ENCODE measurements at regions not wholly inside any gene's neighbourhood (a gene's known extent, or its start where the extent isn't known, plus 50 kb on each side); places are given as distances from the start of the nearest gene placed in this dataset.

DNA sequence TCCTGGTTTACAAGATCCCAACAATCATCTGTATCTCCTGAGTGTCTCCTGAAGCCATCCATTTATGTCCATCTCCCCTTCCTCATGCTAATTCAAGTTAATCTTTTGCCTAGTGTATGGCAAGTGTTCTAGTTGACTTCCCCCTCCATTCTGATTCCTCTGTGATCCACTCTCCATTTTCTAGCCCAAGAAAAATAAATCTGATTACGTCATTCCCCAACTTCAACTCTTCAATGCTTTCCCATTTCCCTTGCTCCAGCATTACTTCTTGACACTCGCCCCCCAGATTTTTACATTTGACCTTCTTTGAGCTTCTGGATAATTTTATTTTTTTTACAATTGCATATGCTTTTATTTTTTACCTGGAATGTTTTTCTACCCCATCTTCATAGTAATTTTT lies 640.8 kb downstream of the TBC1D4 start:
- no peak overlapping the region for H3K4me3 Mint-ChIP-seq
- H4K20me1 ChIP-seq (ENCODE audit: insufficient read depth, low read length) = no peaks in the 10 kb centered on the region

GRCh38 chr13:74839656-74840055 lies 642.3 kb downstream of the TBC1D4 start:
- H3K27ac ChIP-seq (ENCODE audit: low read depth in 1 of 2, low read length in 2 of 2) = no peak overlapping the region
- H3K9me3 ChIP-seq (replicated peaks in 1 of 2; ENCODE audit: control insufficient read depth in 1 of 2, insufficient read depth in 1 of 2, low read length in 2 of 2) = peaks cover 5 to 11% of the 10 kb centered on the region in 2 donors
- no peak overlapping the region for H3K4me3 Mint-ChIP-seq
- H2AFZ ChIP-seq (ENCODE audit: insufficient read depth, low read depth, low read length, poor library complexity, severe bottlenecking) = no peak overlapping the region
- no peaks in the 10 kb centered on the region for H3K36me3 ChIP-seq (replicated peaks in 1 of 2; ENCODE audit: control insufficient read depth in 1 of 2, insufficient read depth in 2 of 2, low read length in 2 of 2)
- H3K27me3 ChIP-seq (ENCODE audit: control insufficient read depth in 2 of 2, insufficient read depth in 2 of 2, low read length in 2 of 2) = no peaks in the 10 kb centered on the region
- no peak overlapping the region for H3K4me3 ChIP-seq (replicated peaks in 1 of 3; ENCODE audit: low read depth in 2 of 3, low read length in 3 of 3)
- TF ChIP-seq, protein P1, sequence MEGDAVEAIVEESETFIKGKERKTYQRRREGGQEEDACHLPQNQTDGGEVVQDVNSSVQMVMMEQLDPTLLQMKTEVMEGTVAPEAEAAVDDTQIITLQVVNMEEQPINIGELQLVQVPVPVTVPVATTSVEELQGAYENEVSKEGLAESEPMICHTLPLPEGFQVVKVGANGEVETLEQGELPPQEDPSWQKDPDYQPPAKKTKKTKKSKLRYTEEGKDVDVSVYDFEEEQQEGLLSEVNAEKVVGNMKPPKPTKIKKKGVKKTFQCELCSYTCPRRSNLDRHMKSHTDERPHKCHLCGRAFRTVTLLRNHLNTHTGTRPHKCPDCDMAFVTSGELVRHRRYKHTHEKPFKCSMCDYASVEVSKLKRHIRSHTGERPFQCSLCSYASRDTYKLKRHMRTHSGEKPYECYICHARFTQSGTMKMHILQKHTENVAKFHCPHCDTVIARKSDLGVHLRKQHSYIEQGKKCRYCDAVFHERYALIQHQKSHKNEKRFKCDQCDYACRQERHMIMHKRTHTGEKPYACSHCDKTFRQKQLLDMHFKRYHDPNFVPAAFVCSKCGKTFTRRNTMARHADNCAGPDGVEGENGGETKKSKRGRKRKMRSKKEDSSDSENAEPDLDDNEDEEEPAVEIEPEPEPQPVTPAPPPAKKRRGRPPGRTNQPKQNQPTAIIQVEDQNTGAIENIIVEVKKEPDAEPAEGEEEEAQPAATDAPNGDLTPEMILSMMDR (IDR thresholded peaks at IDR 0.05) = no peak
- no peaks in the 10 kb centered on the region for H3K4me1 ChIP-seq (ENCODE audit: control insufficient read depth in 1 of 2, insufficient read depth in 2 of 2, low read length in 2 of 2)
- no peak overlapping the region for H3K4me2 ChIP-seq (replicated peaks; ENCODE audit: extremely low read depth, low read length, poor library complexity, severe bottlenecking)
- no peaks in the 10 kb centered on the region for H3K4me1 Mint-ChIP-seq
- intact Hi-C loops (cut with micrococcal nuclease) = no loop called here
- no peaks in the 10 kb centered on the region for H4K20me1 ChIP-seq (ENCODE audit: insufficient read depth, low read length)
- no peaks in the 10 kb centered on the region for H3K36me3 Mint-ChIP-seq
- H3K9me3 Mint-ChIP-seq = peaks cover 7 to 12% (median 8%) of the 10 kb centered on the region in 7 donors
- no peaks in the 10 kb centered on the region for H3K27me3 Mint-ChIP-seq (ENCODE audit: low read depth in 3 of 3)
- H3K9ac ChIP-seq (ENCODE audit: insufficient read depth, low read length, poor library complexity, severe bottlenecking) = no peak overlapping the region
- H3K79me2 ChIP-seq (ENCODE audit: insufficient read depth, low read length) = no peaks in the 10 kb centered on the region
- no peak overlapping the region for H3K27ac Mint-ChIP-seq
- no peak for DNase-seq

More for the DNA sequence above, 640.8 kb downstream of the TBC1D4 start:
- Histone ChIP-seq H3K36me3 (replicated peaks in 1 of 2; ENCODE audit: control insufficient read depth in 1 of 2, insufficient read depth in 2 of 2, low read length in 2 of 2) (no peaks in the 10 kb centered on the region), H3K4me3 (replicated peaks in 1 of 3; ENCODE audit: low read depth in 2 of 3, low read length in 3 of 3) (no peak overlapping the region), H3K79me2 (ENCODE audit: insufficient read depth, low read length) (no peaks in the 10 kb centered on the region), H3K9me3 (replicated peaks in 1 of 2; ENCODE audit: control insufficient read depth in 1 of 2, insufficient read depth in 1 of 2, low read length in 2 of 2) (peaks cover 5 to 14% of the 10 kb centered on the region in 2 donors), H2AFZ (ENCODE audit: insufficient read depth, low read depth, low read length, poor library complexity, severe bottlenecking) (no peak overlapping the region), H3K27me3 (ENCODE audit: control insufficient read depth in 2 of 2, insufficient read depth in 2 of 2, low read length in 2 of 2) (no peaks in the 10 kb centered on the region), H3K27ac (ENCODE audit: low read depth in 1 of 2, low read length in 2 of 2) (no peak overlapping the region), H3K4me2 (replicated peaks; ENCODE audit: extremely low read depth, low read length, poor library complexity, severe bottlenecking) (no peak overlapping the region), H3K9ac (ENCODE audit: insufficient read depth, low read length, poor library complexity, severe bottlenecking) (no peak overlapping the region), H3K4me1 (ENCODE audit: control insufficient read depth in 1 of 2, insufficient read depth in 2 of 2, low read length in 2 of 2) (no peaks in the 10 kb centered on the region)
- no peaks in the 10 kb centered on the region for H3K4me1 Mint-ChIP-seq
- intact Hi-C loops (cut with micrococcal nuclease) = no loop called here
- no peak overlapping the region for H3K27ac Mint-ChIP-seq
- no peaks in the 10 kb centered on the region for H3K36me3 Mint-ChIP-seq
- TF ChIP-seq, protein P1 (IDR thresholded peaks at IDR 0.05) = no peak
- H3K27me3 Mint-ChIP-seq (ENCODE audit: low read depth in 3 of 3) = no peaks in the 10 kb centered on the region
- WGBS (ENCODE audit: insufficient coverage) = 80% methylated on average over 1 of the region's 2 CpGs
- H3K9me3 Mint-ChIP-seq = peaks cover 5 to 9% (median 7%) of the 10 kb centered on the region in 7 donors
- no peak for DNase-seq

Data from CD14-positive monocyte (primary cell).